HEK293T (cell line): ENCODE measurements at regions not wholly inside any gene's neighbourhood (a gene's known extent, or its start where the extent isn't known, plus 50 kb on each side); places are given as distances from the start of the nearest gene placed in this dataset.

Source experiments
- BHLHE40 ChIP-seq: fragments of 450-650 bp; IDR thresholded peaks from 2 replicates; pipeline ENCODE4 v1.6.1; 2016; ENCODE audit warnings: mild to moderate bottlenecking, moderate library complexity, borderline replicate concordance
- CTBP1 ChIP-seq: fragments of 450-650 bp; IDR thresholded peaks from 2 replicates; pipeline ENCODE4 v1.6.1; 2016; ENCODE audit warnings: borderline replicate concordance
- FOXA1 ChIP-seq: fragments of 450-650 bp; IDR thresholded peaks from 2 replicates; pipeline ENCODE4 v1.6.1; 2016; ENCODE audit warnings: mild to moderate bottlenecking
- PKNOX1 ChIP-seq: fragments of 450-650 bp; IDR thresholded peaks from 2 replicates; pipeline ENCODE4 v1.6.1; 2016
- TARDBP ChIP-seq: fragments of 450-650 bp; IDR thresholded peaks from 2 replicates; pipeline ENCODE4 v1.6.1; 2016

GRCh38 chr16:52149003-52149402, 397.9 kb downstream of the TOX3 start:
- TF ChIP-seq TARDBP, result no peak
- no peak for TF ChIP-seq BHLHE40
- no peak for TF ChIP-seq CTBP1
- no peak for TF ChIP-seq PKNOX1
- no peak for TF ChIP-seq FOXA1
